ENCODE measurements at regions not wholly inside any gene's neighbourhood (a gene's known extent, or its start where the extent isn't known, plus 50 kb on each side); places are given as distances from the start of the nearest gene placed in this dataset.
A peak's percentile ranks its signal among the peaks of the same experiment; 100 is the strongest.

- no peak for DNase-seq
These were observed 216.4 kb downstream of the ANKRD60 start for GRCh38 chr20:58011947-58012610.

- DNase-seq = no peak
These were observed 217.1 kb downstream of the ANKRD60 start for GRCh38 chr20:58011106-58011946.

- no peak for DNase-seq
These were observed 217.8 kb downstream of the ANKRD60 start for GRCh38 chr20:58010666-58011065.

- DNase-seq = no peak
These were observed 218.3 kb downstream of the ANKRD60 start for GRCh38 chr20:58010186-58010585.

GRCh38 chr20:58008866-58009265 is 219.6 kb downstream of the ANKRD60 start:
- no peak for DNase-seq

- DNase-seq = no peak
These were observed 220.0 kb downstream of the ANKRD60 start for GRCh38 chr20:58008413-58008812.

GRCh38 chr20:58007947-58008346 is 220.5 kb downstream of the ANKRD60 start:
- no peak for DNase-seq

- no peak for DNase-seq
These were observed 221.8 kb downstream of the ANKRD60 start for GRCh38 chr20:58006346-58007316.

- no peak for DNase-seq
These were observed 222.7 kb downstream of the ANKRD60 start for GRCh38 chr20:58005581-58006345.

- no peak for DNase-seq
These were observed 223.6 kb downstream of the ANKRD60 start for GRCh38 chr20:58004900-58005299.

GRCh38 chr20:58004146-58004545 is 224.3 kb downstream of the ANKRD60 start:
- DNase-seq = no peak

- DNase-seq = peak in 1 of 2 experiments; percentile 19
These were observed 224.9 kb downstream of the ANKRD60 start for GRCh38 chr20:58003525-58003924.

GRCh38 chr20:58002901-58003300 is 225.6 kb downstream of the ANKRD60 start:
- DNase-seq = no peak

GRCh38 chr20:58001946-58002345 is 226.5 kb downstream of the ANKRD60 start:
- DNase-seq = no peak

GRCh38 chr20:58001381-58001780 is 227.1 kb downstream of the ANKRD60 start:
- no peak for DNase-seq

- no peak for DNase-seq
These were observed 227.6 kb downstream of the ANKRD60 start for GRCh38 chr20:58000861-58001260.

GRCh38 chr20:57999465-58000111 is 228.9 kb downstream of the ANKRD60 start:
- peak in 1 of 2 experiments; percentile 55 for DNase-seq

- peak in 1 of 2 experiments; percentile 55 for DNase-seq
These were observed 229.4 kb downstream of the ANKRD60 start for GRCh38 chr20:57998981-57999464.

GRCh38 chr20:57998276-57998675 is 230.2 kb downstream of the ANKRD60 start:
- DNase-seq = no peak

- no peak for DNase-seq
These were observed 231.2 kb downstream of the ANKRD60 start for GRCh38 chr20:57996936-57997890.

All from NCI-H526 (cell line).